22Rv1 (cell line): ENCODE measurements at regions not wholly inside any gene's neighbourhood (a gene's known extent, or its start where the extent isn't known, plus 50 kb on each side); places are given as distances from the start of the nearest gene placed in this dataset.

ENCODE experiments used
- H3K27ac ChIP-seq: fragments of 450-650 bp; 2 replicates; pipeline ENCODE4 v1.5.1; 2017
- CTCF ChIP-seq: fragments of 450-650 bp; IDR thresholded peaks from 2 replicates; pipeline ENCODE4 v1.5.1; 2017; ENCODE audit warnings: mild to moderate bottlenecking
- ZFX ChIP-seq: fragments of 450-650 bp; IDR thresholded peaks from 2 replicates; pipeline ENCODE4 v1.6.1; 2017; ENCODE audit warnings: antibody characterized with exemption, borderline replicate concordance

GRCh38 chr21:23633447-23633940 lies 1973.8 kb downstream of the MRPL39 start:
- H3K27ac ChIP-seq = no peak overlapping the region
- TF ChIP-seq CTCF (no peak), ZFX (no peak)

GRCh38 chr21:23624281-23624680 lies 1983.0 kb downstream of the MRPL39 start:
- no peak for TF ChIP-seq ZFX
- no peak for TF ChIP-seq CTCF
- no peak overlapping the region for H3K27ac ChIP-seq

- TF ChIP-seq ZFX = no peak
- no peak for TF ChIP-seq CTCF
- H3K27ac ChIP-seq = no peak overlapping the region
Measured at GRCh38 chr21:23613014-23613413, 1994.3 kb downstream of the MRPL39 start.

GRCh38 chr21:23612210-23612609 lies 1995.1 kb downstream of the MRPL39 start:
- no peak overlapping the region for H3K27ac ChIP-seq
- TF ChIP-seq CTCF (no peak), ZFX (no peak)

GRCh38 chr21:23607782-23608431 lies 1999.4 kb downstream of the MRPL39 start:
- H3K27ac ChIP-seq = no peak overlapping the region
- no peak for TF ChIP-seq CTCF
- TF ChIP-seq ZFX = no peak

DNA sequence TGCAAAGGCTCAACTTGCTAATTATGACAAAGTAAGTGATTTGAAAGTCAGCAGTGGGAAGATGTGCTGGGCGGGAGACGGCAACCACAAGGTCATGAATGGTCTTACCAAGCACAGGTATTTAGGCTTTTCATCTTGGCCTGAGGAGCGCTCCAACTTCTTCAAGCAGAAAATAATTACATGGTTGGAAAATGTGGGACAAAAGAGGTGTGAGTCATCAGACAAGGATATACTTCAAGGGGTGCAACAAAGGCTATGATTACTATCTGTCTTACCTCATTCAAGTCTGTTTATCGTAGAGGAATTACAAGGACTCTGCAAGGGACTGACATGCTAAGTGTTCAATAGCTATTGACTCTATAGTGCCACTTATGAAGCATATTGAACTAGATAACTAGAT lies 2005.7 kb downstream of the MRPL39 start:
- no peak overlapping the region for H3K27ac ChIP-seq
- TF ChIP-seq ZFX (no peak), CTCF (no peak)

- TF ChIP-seq CTCF (no peak), ZFX (no peak)
- no peak overlapping the region for H3K27ac ChIP-seq
Measured at GRCh38 chr21:23593582-23593981, 2013.7 kb downstream of the MRPL39 start.
